Choroid plexus epithelial cell (primary cell): ENCODE measurements at regions not wholly inside any gene's neighbourhood (a gene's known extent, or its start where the extent isn't known, plus 50 kb on each side); places are given as distances from the start of the nearest gene placed in this dataset.

Source experiments
- DNase-seq: peaks from one replicate; pipeline ENCODE4 v3.0.0-alpha.2; 2010; ENCODE audit warnings: low read depth
- H3K4me3 ChIP-seq: 2 replicates; pipeline ENCODE4 v1.5.1; 2011; ENCODE audit warnings: low read depth, mild to moderate bottlenecking, control low read depth, low read length, moderate library complexity
- TF ChIP-seq, protein P1 (sequence below): conservative IDR thresholded peaks from 2 replicates; pipeline ENCODE4 v1.5.1; 2011; ENCODE audit warnings: low read depth, mild to moderate bottlenecking, control low read depth, inconsistent platforms, low read length, moderate library complexity

- no peak overlapping the region for H3K4me3 ChIP-seq
- DNase-seq, result no peak
- TF ChIP-seq, protein P1, sequence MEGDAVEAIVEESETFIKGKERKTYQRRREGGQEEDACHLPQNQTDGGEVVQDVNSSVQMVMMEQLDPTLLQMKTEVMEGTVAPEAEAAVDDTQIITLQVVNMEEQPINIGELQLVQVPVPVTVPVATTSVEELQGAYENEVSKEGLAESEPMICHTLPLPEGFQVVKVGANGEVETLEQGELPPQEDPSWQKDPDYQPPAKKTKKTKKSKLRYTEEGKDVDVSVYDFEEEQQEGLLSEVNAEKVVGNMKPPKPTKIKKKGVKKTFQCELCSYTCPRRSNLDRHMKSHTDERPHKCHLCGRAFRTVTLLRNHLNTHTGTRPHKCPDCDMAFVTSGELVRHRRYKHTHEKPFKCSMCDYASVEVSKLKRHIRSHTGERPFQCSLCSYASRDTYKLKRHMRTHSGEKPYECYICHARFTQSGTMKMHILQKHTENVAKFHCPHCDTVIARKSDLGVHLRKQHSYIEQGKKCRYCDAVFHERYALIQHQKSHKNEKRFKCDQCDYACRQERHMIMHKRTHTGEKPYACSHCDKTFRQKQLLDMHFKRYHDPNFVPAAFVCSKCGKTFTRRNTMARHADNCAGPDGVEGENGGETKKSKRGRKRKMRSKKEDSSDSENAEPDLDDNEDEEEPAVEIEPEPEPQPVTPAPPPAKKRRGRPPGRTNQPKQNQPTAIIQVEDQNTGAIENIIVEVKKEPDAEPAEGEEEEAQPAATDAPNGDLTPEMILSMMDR, result no peak
These were observed 447.0 kb upstream of the PKN2 start for GRCh38 chr1:88237058-88237457.

GRCh38 chr1:88239205-88239604 is 444.9 kb upstream of the PKN2 start:
- no peak for DNase-seq
- H3K4me3 ChIP-seq, result no peak overlapping the region
- TF ChIP-seq, protein P1, result no peak

DNA sequence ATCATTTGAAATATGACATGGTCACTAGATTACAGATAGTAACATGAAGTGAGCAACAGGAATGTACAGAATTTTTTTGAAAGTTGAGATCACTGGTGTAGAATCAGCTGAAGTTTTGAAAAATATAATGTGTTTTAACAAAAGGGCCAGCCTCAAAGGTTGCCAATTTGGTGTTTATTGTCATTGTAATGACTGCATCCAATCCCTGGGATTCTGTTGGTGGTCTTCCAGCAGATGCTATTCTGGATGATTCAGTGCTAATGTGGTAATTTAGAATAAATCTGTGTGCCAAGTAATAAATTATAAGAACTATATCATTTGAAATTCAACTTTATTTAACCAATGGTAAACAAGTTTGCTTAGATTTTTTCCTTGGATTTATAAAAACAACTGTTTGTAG is 436.4 kb upstream of the PKN2 start:
- H3K4me3 ChIP-seq, result no peak overlapping the region
- TF ChIP-seq, protein P1, result no peak
- DNase-seq, result no peak

DNA sequence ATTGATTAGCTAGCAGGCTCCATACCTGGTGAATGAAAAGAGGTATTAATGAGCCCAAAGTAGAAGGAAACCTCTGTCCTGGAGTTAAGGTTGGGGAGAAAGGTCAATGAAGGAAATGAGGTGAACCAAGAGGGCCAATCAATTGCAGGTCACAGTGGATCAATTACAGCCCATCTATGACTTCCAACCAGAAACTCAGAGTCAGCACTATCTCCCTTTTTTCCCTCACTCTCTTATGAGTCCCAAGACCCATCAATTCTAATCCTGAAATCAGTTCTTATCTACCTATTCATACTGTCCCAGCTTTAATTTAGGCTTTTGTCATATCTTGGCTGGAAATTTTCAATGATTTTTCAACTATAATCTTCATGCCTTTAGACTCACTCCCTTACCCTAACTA is 433.2 kb upstream of the PKN2 start:
- DNase-seq, result no peak
- TF ChIP-seq, protein P1, result no peak
- no peak overlapping the region for H3K4me3 ChIP-seq

- TF ChIP-seq, protein P1, result no peak
- DNase-seq, result no peak
- no peak overlapping the region for H3K4me3 ChIP-seq
These were observed 431.3 kb upstream of the PKN2 start for GRCh38 chr1:88252745-88253144.

GRCh38 chr1:88265606-88266005 is 418.5 kb upstream of the PKN2 start:
- TF ChIP-seq, protein P1, result no peak
- no peak for DNase-seq

GRCh38 chr1:88266051-88266450 is 418.0 kb upstream of the PKN2 start:
- DNase-seq, result no peak
- TF ChIP-seq, protein P1, result no peak

More at GRCh38 chr1:88265606-88266005, 418.5 kb upstream of the PKN2 start:
- H3K4me3 ChIP-seq, result no peak overlapping the region

More at GRCh38 chr1:88266051-88266450, 418.0 kb upstream of the PKN2 start:
- H3K4me3 ChIP-seq, result no peak overlapping the region
